ENCODE measurements at regions not wholly inside any gene's neighbourhood (a gene's known extent, or its start where the extent isn't known, plus 50 kb on each side); places are given as distances from the start of the nearest gene placed in this dataset.

- FAIRE-seq (no peak), DNase-seq (ENCODE audit: extremely low spot score, insufficient read length, low read depth) (no peak)
Measured at GRCh38 chr13:85501616-85502015, 297.6 kb downstream of the SLITRK6 start.

- no peak for DNase-seq (ENCODE audit: extremely low spot score, insufficient read length, low read depth)
- no peak for FAIRE-seq
Measured at GRCh38 chr13:85500696-85501256, 298.4 kb downstream of the SLITRK6 start.

GRCh38 chr13:85498774-85499173, 300.4 kb downstream of the SLITRK6 start:
- FAIRE-seq (no peak), DNase-seq (ENCODE audit: extremely low spot score, insufficient read length, low read depth) (no peak)

- FAIRE-seq (no peak), DNase-seq (ENCODE audit: extremely low spot score, insufficient read length, low read depth) (no peak)
Measured at GRCh38 chr13:85497652-85498051, 301.6 kb downstream of the SLITRK6 start.

GRCh38 chr13:85492283-85492682, 306.9 kb downstream of the SLITRK6 start:
- FAIRE-seq (no peak), DNase-seq (ENCODE audit: extremely low spot score, insufficient read length, low read depth) (no peak)

- FAIRE-seq (no peak), DNase-seq (ENCODE audit: extremely low spot score, insufficient read length, low read depth) (no peak)
Measured at GRCh38 chr13:85486663-85487062, 312.6 kb downstream of the SLITRK6 start.

- FAIRE-seq (no peak), DNase-seq (ENCODE audit: extremely low spot score, insufficient read length, low read depth) (no peak)
Measured at GRCh38 chr13:85473144-85473543, 326.1 kb downstream of the SLITRK6 start.

GRCh38 chr13:85469320-85469719, 329.9 kb downstream of the SLITRK6 start:
- no peak for DNase-seq (ENCODE audit: extremely low spot score, insufficient read length, low read depth)
- no peak for FAIRE-seq

- no peak for FAIRE-seq
- DNase-seq (ENCODE audit: extremely low spot score, insufficient read length, low read depth): no peak
Measured at GRCh38 chr13:85462792-85463425, 336.3 kb downstream of the SLITRK6 start.

GRCh38 chr13:85461621-85462020, 337.6 kb downstream of the SLITRK6 start:
- no peak for DNase-seq (ENCODE audit: extremely low spot score, insufficient read length, low read depth)
- no peak for FAIRE-seq

GRCh38 chr13:85445534-85445933, 353.7 kb downstream of the SLITRK6 start:
- DNase-seq (ENCODE audit: extremely low spot score, insufficient read length, low read depth) (no peak), FAIRE-seq (no peak)

- FAIRE-seq: no peak
- no peak for DNase-seq (ENCODE audit: extremely low spot score, insufficient read length, low read depth)
Measured at GRCh38 chr13:85441975-85442374, 357.2 kb downstream of the SLITRK6 start.

GRCh38 chr13:85441364-85441763, 357.9 kb downstream of the SLITRK6 start:
- FAIRE-seq: no peak
- DNase-seq (ENCODE audit: extremely low spot score, insufficient read length, low read depth): no peak

GRCh38 chr13:85436029-85436428, 363.2 kb downstream of the SLITRK6 start:
- FAIRE-seq (no peak), DNase-seq (ENCODE audit: extremely low spot score, insufficient read length, low read depth) (no peak)

- FAIRE-seq (no peak), DNase-seq (ENCODE audit: extremely low spot score, insufficient read length, low read depth) (no peak)
Measured at GRCh38 chr13:85434927-85435326, 364.3 kb downstream of the SLITRK6 start.

- DNase-seq (ENCODE audit: extremely low spot score, insufficient read length, low read depth): no peak
- no peak for FAIRE-seq
Measured at GRCh38 chr13:85432881-85433280, 366.3 kb downstream of the SLITRK6 start.

- DNase-seq (ENCODE audit: extremely low spot score, insufficient read length, low read depth) (no peak), FAIRE-seq (no peak)
Measured at GRCh38 chr13:85431720-85432119, 367.5 kb downstream of the SLITRK6 start.

GRCh38 chr13:85430216-85430794, 368.9 kb downstream of the SLITRK6 start:
- FAIRE-seq (no peak), DNase-seq (ENCODE audit: extremely low spot score, insufficient read length, low read depth) (no peak)

- DNase-seq (ENCODE audit: extremely low spot score, insufficient read length, low read depth) (no peak), FAIRE-seq (no peak)
Measured at GRCh38 chr13:85427416-85427815, 371.8 kb downstream of the SLITRK6 start.

- FAIRE-seq: no peak
Measured at GRCh38 chr13:85420136-85420535, 379.1 kb downstream of the SLITRK6 start.

GRCh38 chr13:85419611-85420010, 379.6 kb downstream of the SLITRK6 start:
- DNase-seq (ENCODE audit: extremely low spot score, insufficient read length, low read depth): no peak
- FAIRE-seq: no peak

More at GRCh38 chr13:85420136-85420535, 379.1 kb downstream of the SLITRK6 start:
- DNase-seq (ENCODE audit: extremely low spot score, insufficient read length, low read depth): no peak

- FAIRE-seq: no peak
- DNase-seq (ENCODE audit: extremely low spot score, insufficient read length, low read depth): no peak
Measured at GRCh38 chr13:85417807-85418206, 381.4 kb downstream of the SLITRK6 start.
